ENCODE measurements at regions not wholly inside any gene's neighbourhood (a gene's known extent, or its start where the extent isn't known, plus 50 kb on each side); places are given as distances from the start of the nearest gene placed in this dataset.

- in situ Hi-C loops (cut with HindIII; ENCODE audit: low pct_unique_long_range_greater_than_20kb, low sequenced_read_pairs), result no loop called here
- ChIA-PET POLR2A (no interaction called here), CTCF (no interaction called here)
- ATAC-seq (no peak), DNase-seq (ENCODE audit: low read depth, low spot score) (no peak)
- Histone ChIP-seq H3K4me1 (ENCODE audit: control insufficient read depth, insufficient read depth, low read length) (no peaks in the 10 kb centered on the region), H3K27ac (ENCODE audit: low read length) (no peak overlapping the region), H3K27me3 (ENCODE audit: control insufficient read depth, insufficient read depth, low read length) (no peaks in the 10 kb centered on the region), H3K9me3 (ENCODE audit: control insufficient read depth, insufficient read depth, low read depth, low read length) (no peaks in the 10 kb centered on the region), H3K36me3 (ENCODE audit: control insufficient read depth, insufficient read depth, low read length) (no peaks in the 10 kb centered on the region), H3K4me3 (ENCODE audit: low read depth in 2 of 2, low read length in 2 of 2) (no peak overlapping the region)
- intact Hi-C loops (cut with micrococcal nuclease; ENCODE audit: unreplicated experiment), result no loop called here
- TF ChIP-seq POLR2AphosphoS5 (IDR thresholded peaks at IDR 0.05; ENCODE audit: low read depth, low read length) (no peak), REST (IDR thresholded peaks at IDR 0.05; ENCODE audit: insufficient read depth in 1 of 2, low read depth in 2 of 2, low read length in 1 of 2) (no peak), TCF7L2 (IDR thresholded peaks at IDR 0.05; ENCODE audit: low read depth, low read length) (no peak), SIN3A (IDR thresholded peaks at IDR 0.05; ENCODE audit: borderline replicate concordance, insufficient read depth, low read depth, low read length) (no peak)
- TF ChIP-seq, protein P1, sequence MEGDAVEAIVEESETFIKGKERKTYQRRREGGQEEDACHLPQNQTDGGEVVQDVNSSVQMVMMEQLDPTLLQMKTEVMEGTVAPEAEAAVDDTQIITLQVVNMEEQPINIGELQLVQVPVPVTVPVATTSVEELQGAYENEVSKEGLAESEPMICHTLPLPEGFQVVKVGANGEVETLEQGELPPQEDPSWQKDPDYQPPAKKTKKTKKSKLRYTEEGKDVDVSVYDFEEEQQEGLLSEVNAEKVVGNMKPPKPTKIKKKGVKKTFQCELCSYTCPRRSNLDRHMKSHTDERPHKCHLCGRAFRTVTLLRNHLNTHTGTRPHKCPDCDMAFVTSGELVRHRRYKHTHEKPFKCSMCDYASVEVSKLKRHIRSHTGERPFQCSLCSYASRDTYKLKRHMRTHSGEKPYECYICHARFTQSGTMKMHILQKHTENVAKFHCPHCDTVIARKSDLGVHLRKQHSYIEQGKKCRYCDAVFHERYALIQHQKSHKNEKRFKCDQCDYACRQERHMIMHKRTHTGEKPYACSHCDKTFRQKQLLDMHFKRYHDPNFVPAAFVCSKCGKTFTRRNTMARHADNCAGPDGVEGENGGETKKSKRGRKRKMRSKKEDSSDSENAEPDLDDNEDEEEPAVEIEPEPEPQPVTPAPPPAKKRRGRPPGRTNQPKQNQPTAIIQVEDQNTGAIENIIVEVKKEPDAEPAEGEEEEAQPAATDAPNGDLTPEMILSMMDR (IDR thresholded peaks at IDR 0.05), result no peak
- BruUV-seq (replicated peaks), result no TSS peak
Observed at GRCh38 chr12:74732826-74733225, 195.2 kb downstream of the ATXN7L3B start.

- TF ChIP-seq REST (IDR thresholded peaks at IDR 0.05; ENCODE audit: insufficient read depth in 1 of 2, low read depth in 2 of 2, low read length in 1 of 2) (no peak), TCF7L2 (IDR thresholded peaks at IDR 0.05; ENCODE audit: low read depth, low read length) (no peak), POLR2AphosphoS5 (IDR thresholded peaks at IDR 0.05; ENCODE audit: low read depth, low read length) (no peak), SIN3A (IDR thresholded peaks at IDR 0.05; ENCODE audit: borderline replicate concordance, insufficient read depth, low read depth, low read length) (no peak)
- TF ChIP-seq, protein P1 (IDR thresholded peaks at IDR 0.05), result no peak
- no TSS peak for BruUV-seq (replicated peaks)
- no peaks in the 10 kb centered on the region for H3K4me1 ChIP-seq (ENCODE audit: control insufficient read depth, insufficient read depth, low read length)
- DNase-seq (ENCODE audit: low read depth, low spot score) (no peak), ATAC-seq (no peak)
- H3K27me3 ChIP-seq (ENCODE audit: control insufficient read depth, insufficient read depth, low read length), result no peaks in the 10 kb centered on the region
- H3K9me3 ChIP-seq (ENCODE audit: control insufficient read depth, insufficient read depth, low read depth, low read length), result no peaks in the 10 kb centered on the region
- intact Hi-C loops (cut with micrococcal nuclease; ENCODE audit: unreplicated experiment) (no loop called here), in situ Hi-C loops (cut with HindIII; ENCODE audit: low pct_unique_long_range_greater_than_20kb, low sequenced_read_pairs) (no loop called here)
- no peaks in the 10 kb centered on the region for H3K36me3 ChIP-seq (ENCODE audit: control insufficient read depth, insufficient read depth, low read length)
- CTCF ChIA-PET, result no interaction called here
- POLR2A ChIA-PET, result interaction anchor here (0.7 kb wide), 1 partner anchor 882 kb away, joined by 3 read pairs; no protein-coding TSS in a partner anchor
- H3K4me3 ChIP-seq (ENCODE audit: low read depth in 2 of 2, low read length in 2 of 2), result no peak overlapping the region
- no peak overlapping the region for H3K27ac ChIP-seq (ENCODE audit: low read length)
Observed at GRCh38 chr12:74741112-74741511, 203.5 kb downstream of the ATXN7L3B start.
